Pons (tissue), 1 donor: ENCODE measurements at regions not wholly inside any gene's neighbourhood (a gene's known extent, or its start where the extent isn't known, plus 50 kb on each side); places are given as distances from the start of the nearest gene placed in this dataset.

Experiments
- DNase-seq: peaks from one replicate; pipeline ENCODE4 v3.0.0-alpha.2; 2016; ENCODE audit warnings: low spot score

- peak; percentile 13 for DNase-seq
Measured at GRCh38 chr3:62981962-62982361, 106.7 kb upstream of the CADPS start.

GRCh38 chr3:62982795-62983455 lies 107.7 kb upstream of the CADPS start:
- no peak for DNase-seq

DNA sequence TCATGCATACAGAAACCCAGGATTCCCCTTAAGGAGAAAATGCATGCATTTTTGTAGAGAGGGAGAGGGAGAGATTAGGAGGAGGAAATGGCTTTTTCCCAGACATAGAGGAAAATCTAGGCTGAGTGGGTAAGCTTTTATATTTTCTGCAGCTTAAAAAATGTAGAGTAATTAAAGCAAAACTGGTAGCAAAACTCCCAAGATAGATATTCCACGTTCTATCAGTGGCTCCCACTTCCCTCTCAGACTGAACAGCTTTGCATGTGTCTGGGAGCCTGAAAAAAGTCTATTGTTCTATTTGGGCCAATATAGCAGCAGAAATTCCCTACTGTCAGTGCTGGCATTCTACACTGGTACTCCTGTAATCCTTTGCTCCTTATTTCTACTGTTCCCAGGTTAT lies 110.8 kb upstream of the CADPS start:
- DNase-seq = no peak

GRCh38 chr3:62987721-62988120 lies 112.5 kb upstream of the CADPS start:
- DNase-seq = no peak

DNA sequence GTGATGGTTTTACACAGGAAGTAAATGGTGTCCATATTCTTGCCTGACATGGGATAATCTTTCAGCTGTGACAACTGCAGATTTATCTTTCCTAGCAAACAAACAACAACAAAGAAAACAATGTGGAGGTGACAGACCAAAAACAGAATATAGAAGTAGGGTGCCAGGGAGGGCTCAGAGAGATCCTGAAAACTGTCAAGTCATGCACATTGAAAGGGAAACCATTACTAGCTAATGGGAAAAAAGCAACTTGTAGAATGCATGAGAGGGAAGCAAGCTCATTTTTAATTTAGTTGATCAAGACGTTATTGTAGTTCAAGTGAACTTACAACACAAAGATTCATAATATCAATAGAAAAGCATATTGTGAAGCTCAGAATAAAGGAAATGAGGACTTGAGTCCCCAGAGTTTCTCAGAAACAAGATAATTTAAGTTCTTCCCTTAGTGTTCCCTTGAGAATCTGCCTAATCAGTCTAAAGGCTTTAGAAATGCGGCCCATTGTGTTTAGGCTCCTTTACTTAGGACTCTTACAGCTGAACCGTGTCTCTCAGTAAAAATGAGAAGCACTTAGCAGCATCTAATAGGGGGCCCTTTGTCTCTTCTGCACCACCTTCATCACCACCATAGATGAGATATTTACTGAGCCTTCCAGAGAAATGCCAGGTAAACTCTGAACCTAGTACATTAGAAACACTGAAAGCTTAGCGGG lies 115.6 kb upstream of the CADPS start:
- DNase-seq = no peak

GRCh38 chr3:62992520-62992919 lies 117.3 kb upstream of the CADPS start:
- no peak for DNase-seq

- no peak for DNase-seq
Measured at GRCh38 chr3:62995119-62995518, 119.9 kb upstream of the CADPS start.

DNA sequence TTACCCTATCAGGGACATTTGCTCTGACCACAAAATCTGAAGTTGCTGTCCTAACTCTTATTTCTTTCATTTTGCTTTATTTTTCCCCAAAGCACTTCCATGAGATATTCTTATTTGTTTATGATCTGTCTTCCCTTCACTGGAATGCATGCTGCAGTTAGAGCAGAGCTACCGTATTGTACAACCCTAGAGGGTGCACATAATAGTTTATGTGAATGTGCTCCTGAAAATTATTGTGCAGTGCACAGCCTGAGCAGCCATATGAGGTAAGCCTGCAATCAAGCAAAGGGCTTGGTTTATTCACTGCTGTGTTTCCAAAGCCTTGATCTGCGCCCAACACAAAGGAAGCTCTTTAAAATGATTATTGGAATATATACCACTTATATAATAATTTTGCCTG lies 120.3 kb upstream of the CADPS start:
- DNase-seq = no peak

- DNase-seq = no peak
Measured at GRCh38 chr3:62997369-62997768, 122.2 kb upstream of the CADPS start.

- no peak for DNase-seq
Measured at GRCh38 chr3:62999158-62999557, 123.9 kb upstream of the CADPS start.

GRCh38 chr3:62999791-63000190 lies 124.6 kb upstream of the CADPS start:
- no peak for DNase-seq

DNA sequence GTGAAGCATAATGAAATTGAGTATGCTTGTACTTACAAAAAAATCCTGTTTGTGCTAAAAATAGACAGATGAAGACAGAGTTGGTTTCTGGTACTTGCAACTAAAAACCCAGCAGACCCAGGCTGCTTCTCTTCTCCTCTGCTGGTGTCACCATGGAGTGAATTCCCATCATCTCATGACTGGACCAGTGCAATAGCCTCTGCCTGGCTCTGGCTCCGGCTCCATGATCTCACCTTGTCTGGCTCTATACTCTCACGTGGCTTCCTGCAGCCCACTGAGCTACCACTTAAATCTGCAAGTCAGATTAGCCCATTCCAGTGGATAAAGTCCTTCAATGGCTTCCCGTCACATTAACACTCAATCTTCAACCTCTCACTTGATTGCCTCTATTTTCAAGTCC lies 129.2 kb upstream of the CADPS start:
- no peak for DNase-seq

DNA sequence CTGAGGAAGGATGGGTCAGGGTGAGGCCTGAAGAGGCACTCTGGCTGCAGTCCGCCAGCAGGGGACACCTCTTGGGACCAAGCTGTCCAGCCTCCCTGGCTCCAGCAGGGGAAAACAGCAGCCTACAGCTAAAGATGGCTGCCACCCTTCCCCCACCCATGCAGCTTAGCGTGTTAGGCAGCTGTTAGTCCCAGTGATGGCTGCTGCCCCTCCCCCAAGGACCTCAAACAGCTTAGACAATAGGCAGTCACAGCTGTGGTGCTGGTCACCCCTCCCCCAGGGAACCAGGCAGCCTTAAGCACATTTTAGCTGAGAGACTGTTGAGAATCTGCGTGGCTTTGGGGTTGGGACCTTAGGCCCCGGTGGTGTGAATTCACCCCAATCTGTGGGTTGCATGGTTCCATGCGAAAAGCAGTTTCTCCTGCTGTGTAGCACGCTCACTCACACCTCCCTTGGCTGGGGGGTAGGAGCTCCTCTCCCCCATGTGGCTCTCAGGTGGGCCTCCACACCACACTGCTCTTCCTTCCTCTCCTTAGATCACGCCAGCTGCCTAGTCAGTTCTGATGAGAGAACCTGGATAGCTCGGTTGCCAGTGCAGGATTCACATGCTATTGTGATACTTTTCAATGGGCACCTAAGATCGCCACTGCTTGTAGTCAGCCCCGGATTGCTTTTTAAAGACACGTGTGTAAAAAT lies 140.5 kb upstream of the CADPS start:
- peak; percentile 9 for DNase-seq

DNA sequence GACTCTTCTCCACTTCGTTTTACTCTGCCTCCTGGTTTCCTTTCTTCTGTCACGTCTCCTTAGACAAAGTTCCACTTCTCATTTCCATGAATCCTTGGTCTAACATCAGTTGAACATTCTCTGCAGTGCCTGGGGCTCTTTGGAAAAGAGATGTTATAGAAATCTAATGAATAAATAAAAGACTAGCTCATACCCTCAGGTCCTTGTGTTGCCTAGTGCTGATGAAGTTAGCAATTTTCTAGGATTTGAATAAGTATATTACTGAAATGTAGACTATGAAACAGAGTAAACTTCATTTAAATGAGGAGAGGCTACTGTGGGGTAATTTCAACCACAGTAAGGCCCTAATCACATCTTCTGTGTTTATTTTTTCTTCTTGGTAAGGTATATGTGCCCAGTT lies 146.9 kb upstream of the CADPS start:
- DNase-seq = no peak

DNA sequence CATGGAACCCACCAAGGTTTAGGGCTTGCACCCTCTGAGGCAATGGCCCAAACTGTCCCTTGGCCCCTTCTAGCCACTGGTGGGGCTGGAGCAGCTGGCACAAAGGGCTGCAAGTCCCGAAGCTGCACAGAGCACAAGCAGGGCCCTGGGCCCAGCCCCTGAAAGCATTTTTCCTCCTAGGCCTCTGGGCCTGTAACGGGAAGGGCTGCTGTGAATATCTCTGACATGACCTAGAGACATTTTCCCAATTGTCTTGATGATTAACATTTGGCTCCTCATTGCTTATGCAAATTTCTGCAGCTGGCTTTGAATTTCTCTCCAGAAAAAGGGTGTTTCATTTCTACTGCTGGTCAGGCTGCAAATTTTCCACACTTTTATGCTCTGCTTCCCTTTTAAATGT lies 151.5 kb upstream of the CADPS start:
- DNase-seq = no peak

- DNase-seq = no peak
Measured at GRCh38 chr3:63029326-63029725, 154.1 kb upstream of the CADPS start.

DNA sequence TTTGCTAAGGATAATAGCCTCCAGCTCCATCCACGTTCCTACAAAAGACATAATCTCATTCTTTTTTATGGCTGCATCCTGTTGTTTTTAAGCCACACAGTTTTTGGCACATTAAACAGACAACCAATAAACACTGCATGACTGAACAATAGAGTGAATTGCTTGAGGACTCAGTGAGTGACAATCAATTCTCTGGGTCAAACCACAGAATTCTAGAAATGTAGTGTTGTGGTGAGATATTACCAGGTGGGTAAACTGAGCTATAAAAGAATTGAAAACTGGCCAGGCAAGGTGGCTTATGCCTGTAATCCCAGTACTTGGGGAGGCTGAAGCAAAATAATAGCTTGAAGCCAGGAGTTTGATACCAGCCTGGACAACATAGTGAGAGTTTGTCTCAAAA lies 154.7 kb upstream of the CADPS start:
- DNase-seq = no peak

DNA sequence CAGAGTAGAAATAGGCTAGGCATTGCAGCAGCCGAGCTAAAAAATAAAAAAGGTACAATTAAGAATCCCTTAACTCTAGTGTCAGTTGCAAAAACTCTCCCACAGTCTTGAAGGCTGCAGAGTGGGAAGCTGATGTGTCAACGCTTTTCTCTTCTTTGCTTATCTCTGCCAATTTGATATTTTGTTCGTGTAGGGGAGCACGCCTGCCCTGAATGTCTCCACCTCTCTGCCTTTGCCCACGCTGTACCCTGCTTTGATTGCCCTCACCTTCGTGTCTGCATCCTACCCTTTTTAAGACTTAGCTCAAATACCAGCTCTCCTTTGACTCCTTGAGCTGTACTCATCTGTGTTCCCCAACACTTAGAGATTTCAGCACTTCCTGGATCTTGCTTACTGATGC lies 155.4 kb upstream of the CADPS start:
- no peak for DNase-seq

- DNase-seq = no peak
Measured at GRCh38 chr3:63032881-63033280, 157.7 kb upstream of the CADPS start.

- no peak for DNase-seq
Measured at GRCh38 chr3:63034101-63034500, 158.9 kb upstream of the CADPS start.

- DNase-seq = no peak
Measured at GRCh38 chr3:63037116-63037515, 161.9 kb upstream of the CADPS start.

DNA sequence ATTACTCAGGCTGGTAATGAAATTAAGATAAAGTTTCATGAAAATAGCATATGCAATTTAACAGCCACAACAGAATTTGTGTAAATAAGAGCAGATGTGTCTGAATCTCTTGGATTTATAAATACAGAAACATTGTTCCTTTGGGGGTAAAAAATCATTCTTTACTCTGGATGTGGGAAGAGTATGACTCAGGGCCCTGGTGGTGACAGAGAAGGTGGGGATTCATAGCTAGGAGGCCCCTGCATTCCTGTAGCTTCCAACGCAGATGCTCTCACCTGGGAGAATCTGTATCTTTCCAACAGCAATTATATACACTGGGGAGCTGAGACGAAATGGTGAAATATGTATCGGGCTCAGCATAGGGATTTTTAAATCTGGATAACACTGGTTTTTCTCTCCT lies 167.6 kb upstream of the CADPS start:
- no peak for DNase-seq

GRCh38 chr3:63043631-63044030 lies 168.4 kb upstream of the CADPS start:
- DNase-seq = peak; percentile 22
